Liver (tissue), 1 donor: ENCODE measurements at regions not wholly inside any gene's neighbourhood (a gene's known extent, or its start where the extent isn't known, plus 50 kb on each side); places are given as distances from the start of the nearest gene placed in this dataset.

Source experiments
- SP1 ChIP-seq: IDR thresholded peaks from 2 replicates; pipeline ENCODE4 v1.6.1; 2018; ENCODE audit warnings: antibody characterized with exemption, mild to moderate bottlenecking
- TAF1 ChIP-seq: conservative IDR thresholded peaks from 2 replicates; pipeline ENCODE4 v1.6.1; 2016; ENCODE audit warnings: antibody characterized with exemption, mild to moderate bottlenecking
- donor health status: healthy.

GRCh38 chr15:70447928-70448698 lies 315.2 kb downstream of the UACA start:
- no peak for TF ChIP-seq SP1
- TF ChIP-seq TAF1: no peak
